WTC11 (cell line): ENCODE measurements at regions not wholly inside any gene's neighbourhood (a gene's known extent, or its start where the extent isn't known, plus 50 kb on each side); places are given as distances from the start of the nearest gene placed in this dataset.

Experiments used
- ATAC-seq: fragments of 200-7000 bp; cut with Tn5 transposase; 2 replicates; pipeline ENCODE4 v1.10.0; 2021; ENCODE audit warnings: mild to moderate bottlenecking, moderate library complexity
- CTCF ChIA-PET: fragments of 300-600 bp; sonication (Branson Sonifier 250); formaldehyde crosslinking; loops from one replicate; lab custom pipeline; 2021; ENCODE audit warnings: antibody characterized with exemption; lab: Charles Lee
- POLR2A ChIA-PET: fragments of 350-600 bp; sonication (Branson Sonifier 250); formaldehyde crosslinking; loops from one replicate; lab custom pipeline; 2021; ENCODE audit warnings: antibody characterized with exemption; lab: Charles Lee
- DNase-seq: peaks from one replicate; pipeline ENCODE4 v3.0.0; 2021; ENCODE audit warnings: low spot score
- H3K27ac Mint-ChIP-seq: 2 replicates; pipeline ENCODE4 v1.8.0; 2021; ENCODE audit warnings: mixed read lengths
- H3K27me3 Mint-ChIP-seq: 2 replicates; pipeline ENCODE4 v1.8.0; 2021; ENCODE audit warnings: low read depth, mild to moderate bottlenecking, moderate library complexity, mixed read lengths
- H3K36me3 Mint-ChIP-seq: 2 replicates; pipeline ENCODE4 v1.8.0; 2021; ENCODE audit warnings: mixed read lengths
- H3K4me1 Mint-ChIP-seq: 2 replicates; pipeline ENCODE4 v1.8.0; 2022; ENCODE audit warnings: mixed read lengths
- H3K4me3 Mint-ChIP-seq: 2 replicates; pipeline ENCODE4 v1.8.0; 2021; ENCODE audit warnings: mild to moderate bottlenecking, moderate library complexity, mixed read lengths
- H3K9me3 Mint-ChIP-seq: 2 replicates; pipeline ENCODE4 v1.8.0; 2021; ENCODE audit warnings: mixed read lengths
- AFF4 ChIP-seq: sonication (generic); formaldehyde crosslinking; IDR thresholded peaks from 2 replicates; pipeline ENCODE4 v1.8.1; 2023; ENCODE audit warnings: mild to moderate bottlenecking, missing genetic modification reagents, borderline replicate concordance
- CDX4 ChIP-seq: fragments of 250-450 bp; sonication (Bioruptor Pico); IDR thresholded peaks from 2 replicates; pipeline ENCODE4 v1.9.0; 2021; ENCODE audit warnings: moderate library complexity, mild to moderate bottlenecking, inconsistent platforms, borderline replicate concordance
- CTCF ChIP-seq: fragments of 200-600 bp; IDR thresholded peaks from 2 replicates; pipeline ENCODE4 v1.8.0; 2022; ENCODE audit warnings: antibody characterized with exemption
- E2F4 ChIP-seq: sonication (generic); formaldehyde crosslinking; IDR thresholded peaks from 2 replicates; pipeline ENCODE4 v1.8.1; 2022; ENCODE audit warnings: low read depth, mild to moderate bottlenecking, moderate library complexity, missing genetic modification reagents, borderline replicate concordance
- ELF4 ChIP-seq: sonication (generic); formaldehyde crosslinking; IDR thresholded peaks from 2 replicates; pipeline ENCODE4 v1.8.1; 2022; ENCODE audit warnings: low read depth, mild to moderate bottlenecking, moderate library complexity, missing genetic modification reagents
- EMX1 ChIP-seq: fragments of 250-450 bp; sonication (Bioruptor Pico); IDR thresholded peaks from 2 replicates; pipeline ENCODE4 v1.8.0; 2021; ENCODE audit warnings: mild to moderate bottlenecking
- ETV6 ChIP-seq: sonication (generic); formaldehyde crosslinking; IDR thresholded peaks from 2 replicates; pipeline ENCODE4 v1.8.1; 2022; ENCODE audit warnings: mild to moderate bottlenecking, missing genetic modification reagents
- GRHL2 ChIP-seq: fragments of 250-450 bp; sonication (Bioruptor Pico); IDR thresholded peaks from 2 replicates; pipeline ENCODE4 v1.8.0; 2022; ENCODE audit warnings: mild to moderate bottlenecking, moderate library complexity; ENCODE audit not compliant: insufficient replicate concordance, severe bottlenecking
- MYBL2 ChIP-seq: sonication (generic); formaldehyde crosslinking; IDR thresholded peaks from 2 replicates; pipeline ENCODE4 v1.8.1; 2023; ENCODE audit warnings: mild to moderate bottlenecking, moderate library complexity, missing genetic modification reagents
- NR1H2 ChIP-seq: sonication (generic); formaldehyde crosslinking; IDR thresholded peaks from 2 replicates; pipeline ENCODE4 v1.9.0; 2021; ENCODE audit warnings: mild to moderate bottlenecking, moderate library complexity, missing genetic modification reagents
- TEAD4 ChIP-seq: sonication (generic); formaldehyde crosslinking; IDR thresholded peaks from 2 replicates; pipeline ENCODE4 v1.8.0; 2022; ENCODE audit warnings: mild to moderate bottlenecking, missing genetic modification reagents
- ZNF121 ChIP-seq: sonication (generic); formaldehyde crosslinking; IDR thresholded peaks from 2 replicates; pipeline ENCODE4 v1.8.0; 2023; ENCODE audit warnings: missing genetic modification reagents
- ZNF219 ChIP-seq: sonication (generic); formaldehyde crosslinking; IDR thresholded peaks from 2 replicates; pipeline ENCODE4 v1.8.0; 2023; ENCODE audit warnings: missing genetic modification reagents, mild to moderate bottlenecking, borderline replicate concordance
- ZNF232 ChIP-seq: sonication (generic); formaldehyde crosslinking; IDR thresholded peaks from 2 replicates; pipeline ENCODE4 v1.8.0; 2022; ENCODE audit warnings: mild to moderate bottlenecking, missing genetic modification reagents
- ZNF317 ChIP-seq: sonication (generic); formaldehyde crosslinking; IDR thresholded peaks from 2 replicates; pipeline ENCODE4 v1.8.1; 2023; ENCODE audit warnings: low read depth, mild to moderate bottlenecking, moderate library complexity, missing genetic modification reagents, borderline replicate concordance
- TF ChIP-seq, protein P1 (sequence below): fragments of 250-450 bp; sonication (Bioruptor Pico); IDR thresholded peaks from 2 replicates; pipeline ENCODE4 v1.9.0; 2021; ENCODE audit warnings: mild to moderate bottlenecking, borderline replicate concordance

DNA sequence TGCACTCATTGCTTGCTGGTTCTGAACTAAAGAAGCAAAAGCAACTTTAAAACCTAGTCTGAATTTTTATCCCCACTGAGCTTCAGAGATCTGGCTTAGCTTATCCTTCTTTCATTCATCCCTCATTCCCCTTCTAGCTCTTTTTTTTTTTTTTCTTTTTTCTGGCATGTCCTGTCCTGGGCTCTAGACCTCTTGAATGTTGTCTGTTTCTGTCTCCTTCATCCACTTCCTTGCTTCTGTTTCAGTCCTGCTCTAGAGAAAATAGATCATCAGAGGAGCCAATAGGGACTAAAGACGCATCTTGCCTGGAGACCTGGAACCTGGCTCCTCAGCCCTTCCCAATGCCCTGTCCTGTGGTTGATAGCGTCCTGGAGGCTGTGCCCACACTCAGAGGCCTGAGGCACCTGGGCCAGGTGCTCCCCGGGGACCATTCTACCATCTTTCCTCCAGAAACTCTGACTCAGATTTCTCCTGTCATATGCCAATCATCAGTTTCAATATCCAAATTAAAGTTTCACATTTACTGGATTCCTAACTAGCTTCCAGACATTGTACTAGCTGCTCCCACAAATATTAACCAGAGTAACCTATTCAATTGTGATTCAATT is 115.7 kb upstream of the GATB start:
- no peak overlapping the region for H3K4me3 Mint-ChIP-seq
- H3K9me3 Mint-ChIP-seq: peaks cover 30% of the 10 kb centered on the region
- ChIA-PET POLR2A (interaction anchor here (0.7 kb wide), 1 partner anchor 59 kb away, joined by 4 read pairs; no protein-coding TSS in a partner anchor), CTCF (interaction anchor here (1.3 kb wide), 1 partner anchor 75 kb away, joined by 3 read pairs; no protein-coding TSS in a partner anchor)
- peaks cover 15% of the 10 kb centered on the region for H3K36me3 Mint-ChIP-seq
- TF ChIP-seq CTCF (no peak), ZNF232 (CRISPR knock-in tag) (no peak), GRHL2 (CRISPR knock-in tag) (no peak), EMX1 (CRISPR knock-in tag) (no peak), MYBL2 (CRISPR knock-in tag) (no peak), E2F4 (no peak), ZNF317 (CRISPR knock-in tag) (no peak), TEAD4 (CRISPR knock-in tag) (no peak), ZNF121 (CRISPR knock-in tag) (no peak), ELF4 (no peak), AFF4 (CRISPR knock-in tag) (no peak), NR1H2 (CRISPR knock-in tag) (no peak), CDX4 (no peak), ZNF219 (no peak), ETV6 (CRISPR knock-in tag) (no peak)
- TF ChIP-seq, protein P1, sequence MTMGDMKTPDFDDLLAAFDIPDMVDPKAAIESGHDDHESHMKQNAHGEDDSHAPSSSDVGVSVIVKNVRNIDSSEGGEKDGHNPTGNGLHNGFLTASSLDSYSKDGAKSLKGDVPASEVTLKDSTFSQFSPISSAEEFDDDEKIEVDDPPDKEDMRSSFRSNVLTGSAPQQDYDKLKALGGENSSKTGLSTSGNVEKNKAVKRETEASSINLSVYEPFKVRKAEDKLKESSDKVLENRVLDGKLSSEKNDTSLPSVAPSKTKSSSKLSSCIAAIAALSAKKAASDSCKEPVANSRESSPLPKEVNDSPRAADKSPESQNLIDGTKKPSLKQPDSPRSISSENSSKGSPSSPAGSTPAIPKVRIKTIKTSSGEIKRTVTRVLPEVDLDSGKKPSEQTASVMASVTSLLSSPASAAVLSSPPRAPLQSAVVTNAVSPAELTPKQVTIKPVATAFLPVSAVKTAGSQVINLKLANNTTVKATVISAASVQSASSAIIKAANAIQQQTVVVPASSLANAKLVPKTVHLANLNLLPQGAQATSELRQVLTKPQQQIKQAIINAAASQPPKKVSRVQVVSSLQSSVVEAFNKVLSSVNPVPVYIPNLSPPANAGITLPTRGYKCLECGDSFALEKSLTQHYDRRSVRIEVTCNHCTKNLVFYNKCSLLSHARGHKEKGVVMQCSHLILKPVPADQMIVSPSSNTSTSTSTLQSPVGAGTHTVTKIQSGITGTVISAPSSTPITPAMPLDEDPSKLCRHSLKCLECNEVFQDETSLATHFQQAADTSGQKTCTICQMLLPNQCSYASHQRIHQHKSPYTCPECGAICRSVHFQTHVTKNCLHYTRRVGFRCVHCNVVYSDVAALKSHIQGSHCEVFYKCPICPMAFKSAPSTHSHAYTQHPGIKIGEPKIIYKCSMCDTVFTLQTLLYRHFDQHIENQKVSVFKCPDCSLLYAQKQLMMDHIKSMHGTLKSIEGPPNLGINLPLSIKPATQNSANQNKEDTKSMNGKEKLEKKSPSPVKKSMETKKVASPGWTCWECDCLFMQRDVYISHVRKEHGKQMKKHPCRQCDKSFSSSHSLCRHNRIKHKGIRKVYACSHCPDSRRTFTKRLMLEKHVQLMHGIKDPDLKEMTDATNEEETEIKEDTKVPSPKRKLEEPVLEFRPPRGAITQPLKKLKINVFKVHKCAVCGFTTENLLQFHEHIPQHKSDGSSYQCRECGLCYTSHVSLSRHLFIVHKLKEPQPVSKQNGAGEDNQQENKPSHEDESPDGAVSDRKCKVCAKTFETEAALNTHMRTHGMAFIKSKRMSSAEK (CRISPR knock-in tag): no peak
- TF ChIP-seq, all 79 proteins: peak for 0
- no peak for ATAC-seq
- Mint-ChIP-seq H3K4me1 (peaks cover 44% of the 10 kb centered on the region), H3K27ac (no peak overlapping the region; the same call in 1 of the 2 replicates), H3K27me3 (peaks cover 12% of the 10 kb centered on the region)
- no peak for DNase-seq
